CD4-positive, alpha-beta T cell treated with Interleukin-4 for 1 hour (primary cell): ENCODE measurements at regions not wholly inside any gene's neighbourhood (a gene's known extent, or its start where the extent isn't known, plus 50 kb on each side); places are given as distances from the start of the nearest gene placed in this dataset.

ENCODE experiments used
- DNase-seq, 2 donors: peaks; one replicate each; pipeline ENCODE4 v3.0.0-alpha.2; 2020 to 2022

GRCh38 chr12:67370979-67371378, 101.8 kb downstream of the CAND1 start:
- no peak for DNase-seq

GRCh38 chr12:67377021-67377420, 107.9 kb downstream of the CAND1 start:
- no peak for DNase-seq

GRCh38 chr12:67377541-67377940, 108.4 kb downstream of the CAND1 start:
- no peak for DNase-seq

- DNase-seq = no peak
Measured at GRCh38 chr12:67382241-67382871, 113.2 kb downstream of the CAND1 start.

- no peak for DNase-seq
Measured at GRCh38 chr12:67386869-67387565, 117.9 kb downstream of the CAND1 start.

- DNase-seq = no peak
Measured at GRCh38 chr12:67388331-67389138, 119.4 kb downstream of the CAND1 start.

- DNase-seq = no peak
Measured at GRCh38 chr12:67390273-67390672, 121.1 kb downstream of the CAND1 start.

GRCh38 chr12:67391034-67391433, 121.9 kb downstream of the CAND1 start:
- DNase-seq = no peak

GRCh38 chr12:67391656-67392055, 122.5 kb downstream of the CAND1 start:
- DNase-seq = no peak

GRCh38 chr12:67394550-67394949, 125.4 kb downstream of the CAND1 start:
- no peak for DNase-seq

- no peak for DNase-seq
Measured at GRCh38 chr12:67400742-67401141, 131.6 kb downstream of the CAND1 start.

GRCh38 chr12:67410246-67410645, 141.1 kb downstream of the CAND1 start:
- no peak for DNase-seq

GRCh38 chr12:67410667-67411067, 141.5 kb downstream of the CAND1 start:
- DNase-seq = no peak

GRCh38 chr12:67411562-67411961, 142.4 kb downstream of the CAND1 start:
- DNase-seq = no peak

- DNase-seq = no peak
Measured at GRCh38 chr12:67413577-67413976, 144.4 kb downstream of the CAND1 start.

- DNase-seq = no peak
Measured at GRCh38 chr12:67414011-67414715, 145.0 kb downstream of the CAND1 start.

- DNase-seq = no peak
Measured at GRCh38 chr12:67415473-67415872, 146.3 kb downstream of the CAND1 start.

- no peak for DNase-seq
Measured at GRCh38 chr12:67419810-67420209, 150.7 kb downstream of the CAND1 start.

- no peak for DNase-seq
Measured at GRCh38 chr12:67420506-67420905, 151.3 kb downstream of the CAND1 start.

GRCh38 chr12:67422081-67422480, 152.9 kb downstream of the CAND1 start:
- DNase-seq = no peak

- no peak for DNase-seq
Measured at GRCh38 chr12:67424784-67425183, 155.6 kb downstream of the CAND1 start.

- DNase-seq = no peak
Measured at GRCh38 chr12:67425394-67425793, 156.2 kb downstream of the CAND1 start.

GRCh38 chr12:67426067-67426466, 156.9 kb downstream of the CAND1 start:
- no peak for DNase-seq
